H7 (cell line): ENCODE measurements at regions not wholly inside any gene's neighbourhood (a gene's known extent, or its start where the extent isn't known, plus 50 kb on each side); places are given as distances from the start of the nearest gene placed in this dataset.

Experiments used
- DNase-seq: peaks from one replicate; pipeline ENCODE4 v3.0.0; 2012
- H3K27me3 ChIP-seq: 2 replicates; pipeline ENCODE4 v1.6.0; 2011; ENCODE audit warnings: mild to moderate bottlenecking, low read length; ENCODE audit not compliant: control insufficient read depth, insufficient read depth
- H3K36me3 ChIP-seq: replicated peaks from 2 replicates; pipeline ENCODE4 v1.5.1; 2011; ENCODE audit warnings: low read length; ENCODE audit not compliant: control insufficient read depth, insufficient read depth
- H3K4me3 ChIP-seq: 2 replicates; pipeline ENCODE4 v1.5.1; 2011; ENCODE audit warnings: low read depth, mild to moderate bottlenecking, control low read depth, low read length, moderate library complexity; ENCODE audit not compliant: insufficient read depth

DNA sequence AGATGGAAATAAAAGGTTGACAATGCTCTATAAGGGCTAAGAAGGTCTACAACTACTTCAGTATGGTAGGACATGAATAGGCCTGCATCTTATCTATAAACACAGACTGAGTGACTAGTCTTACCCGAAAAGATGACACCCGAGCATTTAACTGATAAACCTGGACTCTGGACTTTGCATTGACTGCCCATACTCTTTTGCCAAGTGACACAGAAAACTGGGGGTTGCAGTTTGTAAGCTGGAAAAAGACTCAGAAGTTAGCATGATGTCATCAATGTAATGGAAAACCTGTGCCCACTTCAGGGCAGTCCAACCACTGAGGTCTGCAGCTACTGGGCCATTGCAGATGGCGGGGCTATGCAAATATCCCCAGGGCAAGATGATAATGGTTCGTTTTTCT is 258.3 kb upstream of the NEGR1 start:
- Histone ChIP-seq H3K36me3 (no peaks in the 10 kb centered on the region), H3K27me3 (no peaks in the 10 kb centered on the region), H3K4me3 (no peak overlapping the region)
- no peak for DNase-seq

DNA sequence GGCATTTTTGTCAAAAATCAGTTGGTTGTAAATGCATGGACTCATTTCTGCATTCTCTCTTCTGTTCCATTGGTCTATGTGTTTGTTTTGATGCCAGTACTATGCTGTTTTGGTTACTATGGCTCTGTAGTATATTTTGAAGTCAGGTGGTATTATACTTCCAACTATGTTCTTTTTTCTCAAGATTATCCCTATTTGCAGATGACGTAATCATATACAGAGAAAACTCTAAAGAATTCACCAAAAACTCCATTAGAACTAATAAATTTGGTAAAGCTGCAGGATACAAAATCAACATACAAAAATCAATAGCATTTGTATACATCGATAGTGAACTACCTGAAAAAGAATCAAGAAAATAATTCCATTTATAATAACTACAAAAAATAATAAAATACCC is 253.1 kb upstream of the NEGR1 start:
- no peak for DNase-seq
- Histone ChIP-seq H3K27me3 (no peaks in the 10 kb centered on the region), H3K4me3 (no peak overlapping the region), H3K36me3 (no peaks in the 10 kb centered on the region)

DNA sequence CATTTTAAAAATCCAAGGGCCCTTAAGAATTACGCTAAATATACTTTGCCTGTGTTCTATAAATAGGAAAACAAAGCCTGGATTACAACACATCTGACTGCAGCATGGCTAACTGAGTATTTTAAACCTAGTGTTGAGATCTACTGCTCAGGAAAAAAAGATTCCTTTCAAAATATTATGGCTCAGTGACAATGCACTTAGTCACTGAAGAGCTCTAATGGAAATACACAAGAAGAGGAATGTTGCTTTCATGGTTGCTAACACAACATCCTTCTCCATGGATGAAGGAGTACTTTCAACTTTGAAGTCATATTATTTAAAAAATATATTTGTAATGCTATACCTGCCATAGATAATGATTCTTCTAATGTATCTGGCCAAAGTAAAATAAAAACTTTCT is 248.3 kb upstream of the NEGR1 start:
- no peaks in the 10 kb centered on the region for H3K27me3 ChIP-seq
- DNase-seq: no peak
- no peaks in the 10 kb centered on the region for H3K36me3 ChIP-seq
- no peak overlapping the region for H3K4me3 ChIP-seq

DNA sequence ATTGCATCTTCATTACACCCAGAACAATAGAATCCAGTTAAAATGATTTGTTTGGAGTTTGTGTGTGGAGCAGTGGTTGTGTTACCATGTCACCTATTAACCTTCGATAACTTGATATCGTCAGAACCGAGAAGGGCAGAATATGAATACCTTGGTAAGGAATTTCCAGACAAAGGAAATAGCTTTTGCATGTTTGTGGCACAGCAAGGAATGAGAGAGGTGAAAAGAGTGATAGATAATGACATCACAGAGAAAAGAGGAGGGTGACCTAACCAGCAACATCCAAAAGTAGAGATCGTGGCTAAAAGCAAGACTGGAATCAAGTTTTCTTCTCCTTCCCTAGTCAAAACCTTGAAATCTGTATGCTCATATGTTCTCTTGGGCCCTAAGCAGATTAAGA is 244.6 kb upstream of the NEGR1 start:
- Histone ChIP-seq H3K27me3 (no peaks in the 10 kb centered on the region), H3K4me3 (no peak overlapping the region), H3K36me3 (no peaks in the 10 kb centered on the region)
- no peak for DNase-seq

DNA sequence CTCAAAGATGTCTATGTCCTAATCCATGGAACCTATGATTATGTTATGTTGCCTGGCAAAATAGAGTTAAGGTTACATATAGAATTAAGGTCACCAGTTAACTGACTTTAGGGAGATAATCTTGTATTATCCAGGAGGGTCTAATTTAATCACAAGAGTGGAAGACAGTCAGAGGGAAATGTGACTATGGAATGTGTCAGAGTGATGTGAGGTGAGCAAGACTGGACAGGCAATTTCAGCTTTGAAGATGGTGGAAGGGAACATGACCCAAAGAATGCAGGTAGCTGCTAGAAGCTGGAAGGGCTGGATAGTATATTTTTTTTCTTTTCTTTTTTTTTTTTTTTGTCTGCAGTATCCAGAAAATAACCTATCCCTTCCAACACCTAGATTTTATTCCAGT is 241.7 kb upstream of the NEGR1 start:
- no peaks in the 10 kb centered on the region for H3K36me3 ChIP-seq
- no peak for DNase-seq

GRCh38 chr1:72521659-72522058 is 239.3 kb upstream of the NEGR1 start:
- Histone ChIP-seq H3K36me3 (no peaks in the 10 kb centered on the region), H3K27me3 (no peaks in the 10 kb centered on the region), H3K4me3 (no peak overlapping the region)
- no peak for DNase-seq

More for the DNA sequence above, 241.7 kb upstream of the NEGR1 start:
- H3K4me3 ChIP-seq: no peak overlapping the region
- no peaks in the 10 kb centered on the region for H3K27me3 ChIP-seq

DNA sequence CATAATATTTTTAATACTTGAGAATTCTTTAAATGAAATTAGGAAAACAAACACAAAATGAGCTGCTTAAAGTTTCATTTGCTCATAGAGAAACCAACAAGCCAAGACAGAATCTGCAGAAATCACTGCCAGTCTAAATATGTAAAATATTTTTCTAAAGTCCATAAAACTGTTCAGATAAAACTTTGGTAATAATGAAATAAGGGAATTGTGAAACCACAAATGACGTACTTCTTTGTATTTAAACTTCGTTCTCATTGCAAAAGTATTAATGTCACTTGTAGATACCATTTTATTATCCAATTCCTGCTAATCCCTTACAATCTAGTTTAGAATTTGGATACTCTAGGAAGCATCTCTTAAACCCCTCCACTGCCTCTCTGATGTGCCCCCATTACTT is 234.5 kb upstream of the NEGR1 start:
- Histone ChIP-seq H3K27me3 (no peaks in the 10 kb centered on the region), H3K36me3 (no peaks in the 10 kb centered on the region), H3K4me3 (no peak overlapping the region)
- no peak for DNase-seq

DNA sequence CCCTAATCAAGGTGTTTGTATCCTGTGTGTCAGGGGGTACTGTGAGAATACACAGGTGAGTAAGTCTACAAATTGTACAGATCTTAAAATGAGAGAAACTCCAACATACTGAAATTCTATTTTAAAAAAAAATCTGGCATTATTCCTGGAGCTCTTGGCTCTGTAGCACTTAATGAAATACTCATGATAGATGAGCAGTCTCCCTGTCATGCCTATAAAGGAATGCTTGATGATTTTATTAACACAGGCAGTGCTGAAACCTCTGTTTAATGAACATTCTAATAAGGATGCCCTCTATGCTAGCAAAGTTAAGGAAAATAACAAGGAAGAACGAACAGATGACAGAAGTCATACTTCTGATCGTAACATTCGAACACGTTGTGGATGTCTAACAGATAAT is 233.9 kb upstream of the NEGR1 start:
- H3K4me3 ChIP-seq: no peak overlapping the region
- no peaks in the 10 kb centered on the region for H3K27me3 ChIP-seq
- no peaks in the 10 kb centered on the region for H3K36me3 ChIP-seq
- no peak for DNase-seq

- Histone ChIP-seq H3K4me3 (no peak overlapping the region), H3K27me3 (no peaks in the 10 kb centered on the region), H3K36me3 (no peaks in the 10 kb centered on the region)
- DNase-seq: no peak
Observed at GRCh38 chr1:72498371-72498770, 216.0 kb upstream of the NEGR1 start.

DNA sequence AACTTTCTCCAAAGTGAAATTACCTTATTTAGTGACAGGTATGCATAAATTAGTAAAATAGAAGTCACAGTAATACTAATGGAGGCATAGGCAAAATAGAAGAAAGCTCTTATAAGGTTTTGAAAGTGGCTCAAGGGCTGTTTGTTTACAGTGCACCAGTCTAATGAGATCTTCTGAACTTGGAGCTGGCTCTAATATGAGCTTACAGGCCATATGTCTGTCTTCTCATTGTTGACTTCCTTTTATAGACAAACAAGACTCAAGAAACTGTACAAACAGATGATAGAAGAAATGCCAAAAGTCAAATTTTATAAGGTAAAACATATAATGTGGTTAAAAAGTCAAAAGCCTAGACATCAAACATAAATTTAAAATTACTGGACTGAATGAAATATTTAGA is 207.5 kb upstream of the NEGR1 start:
- Histone ChIP-seq H3K27me3 (no peaks in the 10 kb centered on the region), H3K4me3 (no peak overlapping the region), H3K36me3 (no peaks in the 10 kb centered on the region)
- DNase-seq: no peak

DNA sequence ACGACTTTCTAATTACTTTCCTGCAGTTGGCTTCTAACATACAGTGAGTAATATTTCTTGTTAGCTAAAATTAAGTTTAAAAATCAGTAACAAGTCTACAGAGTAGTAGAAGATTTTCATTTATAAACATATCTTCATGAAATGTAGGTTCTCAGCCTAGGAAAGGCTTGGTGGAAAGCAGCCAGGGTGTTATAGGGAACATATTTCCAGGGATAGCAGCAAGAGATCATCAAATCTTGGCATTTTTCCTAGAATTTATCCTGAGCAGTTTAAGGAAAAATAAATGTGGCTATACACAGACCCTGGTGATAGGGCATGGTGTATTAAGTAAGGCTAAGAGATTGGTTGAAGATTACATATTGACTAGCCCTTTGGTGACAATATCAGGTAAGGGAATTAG is 203.5 kb upstream of the NEGR1 start:
- no peak for DNase-seq
- no peak overlapping the region for H3K4me3 ChIP-seq
- H3K27me3 ChIP-seq: no peaks in the 10 kb centered on the region
- no peaks in the 10 kb centered on the region for H3K36me3 ChIP-seq

GRCh38 chr1:72483846-72484357 is 201.6 kb upstream of the NEGR1 start:
- no peak for DNase-seq
- Histone ChIP-seq H3K36me3 (no peaks in the 10 kb centered on the region), H3K4me3 (no peak overlapping the region), H3K27me3 (no peaks in the 10 kb centered on the region)

- Histone ChIP-seq H3K27me3 (no peaks in the 10 kb centered on the region), H3K36me3 (no peaks in the 10 kb centered on the region), H3K4me3 (no peak overlapping the region)
- no peak for DNase-seq
Observed at GRCh38 chr1:72482736-72483413, 200.5 kb upstream of the NEGR1 start.

DNA sequence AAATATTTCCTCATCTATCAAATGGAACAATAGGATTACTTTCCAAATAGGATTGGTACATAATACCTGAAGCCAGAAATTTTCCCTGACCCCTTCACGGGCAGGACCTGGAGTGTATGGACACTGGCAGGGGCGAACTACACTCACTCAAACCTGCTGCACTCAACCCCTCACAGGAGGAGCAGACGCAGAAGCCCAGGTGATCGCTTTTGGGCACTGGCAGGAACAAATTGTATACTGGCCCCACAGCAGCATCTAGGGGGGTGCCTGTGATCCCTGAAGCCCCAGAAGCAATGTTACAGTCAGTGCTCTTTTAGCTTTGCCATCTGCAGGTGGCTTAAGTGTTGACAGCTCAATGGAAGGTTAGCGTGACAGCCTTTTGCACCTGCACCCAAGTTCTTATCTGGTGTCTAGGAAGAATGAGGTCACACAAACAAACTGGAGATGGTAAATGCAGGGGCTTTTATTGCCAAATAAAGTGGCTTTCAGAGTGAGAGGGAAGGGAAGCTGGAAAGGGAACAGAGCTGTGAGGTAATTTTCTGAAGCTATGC is 199.2 kb upstream of the NEGR1 start:
- H3K36me3 ChIP-seq: no peaks in the 10 kb centered on the region

DNA sequence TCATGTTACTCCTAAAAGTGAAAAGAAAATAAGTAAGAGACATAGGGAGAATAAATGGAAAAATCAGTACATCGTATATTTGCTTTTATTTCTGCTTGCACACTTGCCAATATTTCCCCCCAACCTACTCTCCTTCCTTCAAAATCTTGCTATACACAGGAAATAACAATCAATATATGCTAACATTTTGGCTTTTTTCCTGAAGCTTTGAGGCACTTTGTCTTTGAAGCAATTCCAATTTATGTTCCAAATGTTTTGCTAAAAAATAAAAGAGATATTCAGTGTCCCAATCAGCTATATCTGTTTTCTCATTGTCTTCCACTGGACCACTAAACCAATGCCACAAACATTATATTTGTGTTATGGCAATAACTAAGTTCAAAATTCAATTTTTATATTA is 184.0 kb upstream of the NEGR1 start:
- Histone ChIP-seq H3K36me3 (no peaks in the 10 kb centered on the region), H3K27me3 (no peaks in the 10 kb centered on the region), H3K4me3 (no peak overlapping the region)
- no peak for DNase-seq

More for the DNA sequence above, 199.2 kb upstream of the NEGR1 start:
- no peak for DNase-seq
- no peak overlapping the region for H3K4me3 ChIP-seq
- no peaks in the 10 kb centered on the region for H3K27me3 ChIP-seq
